PC-9 (cell line): ENCODE measurements at regions not wholly inside any gene's neighbourhood (a gene's known extent, or its start where the extent isn't known, plus 50 kb on each side); places are given as distances from the start of the nearest gene placed in this dataset.
A peak's percentile ranks its signal among the peaks of the same experiment; 100 is the strongest.

Source experiments
- BruUV-seq: library from RNA; stranded (reverse); fragments of 400-500 nt; replicated peaks from 2 replicates; lab custom pipeline; 2021; lab: Mats Ljungman, UMichigan
- CTCF ChIA-PET: fragments of 300-600 bp; sonication (Branson Sonifier 250); formaldehyde crosslinking; loops from one replicate; lab custom pipeline; 2022; ENCODE audit warnings: antibody characterized with exemption; lab: Charles Lee
- POLR2A ChIA-PET: fragments of 300-600 bp; sonication (Branson Sonifier 250); formaldehyde crosslinking; loops from one replicate; lab custom pipeline; 2022; ENCODE audit warnings: antibody characterized with exemption; ENCODE audit not compliant: unreplicated experiment; lab: Charles Lee
- DNase-seq, 2 experiments: peaks; one replicate each; pipeline versions ENCODE4 v3.0.0 to v3.0.0-alpha.2; 2015 to 2022; ENCODE audit warnings: mixed read lengths in 1 of 2
- H2AFZ ChIP-seq: fragments of 200-600 bp; sonication (generic); 2 replicates; pipeline ENCODE4 v1.8.1; 2017; ENCODE audit warnings: antibody characterized with exemption
- H3F3A ChIP-seq: fragments of 200-600 bp; sonication (generic); 2 replicates; pipeline ENCODE4 v1.8.1; 2017; ENCODE audit warnings: antibody characterized with exemption, mild to moderate bottlenecking, low read depth; ENCODE audit not compliant: insufficient read depth
- H3K27ac ChIP-seq: fragments of 200-600 bp; sonication (generic); 2 replicates; pipeline ENCODE4 v1.6.1; 2016; ENCODE audit warnings: mixed run types
- H3K27me3 ChIP-seq: fragments of 200-600 bp; sonication (generic); 2 replicates; pipeline ENCODE4 v1.6.1; 2016; ENCODE audit warnings: low read depth, mixed run types; ENCODE audit not compliant: insufficient read depth
- H3K36me3 ChIP-seq: fragments of 200-600 bp; sonication (generic); 2 replicates; pipeline ENCODE4 v1.6.1; 2016; ENCODE audit warnings: low read depth, mixed run types
- H3K4me1 ChIP-seq: fragments of 200-600 bp; sonication (generic); replicated peaks from 2 replicates; pipeline ENCODE4 v1.6.1; 2016; ENCODE audit warnings: mixed run types; ENCODE audit not compliant: insufficient read depth
- H3K4me2 ChIP-seq: fragments of 200-600 bp; sonication (generic); 2 replicates; pipeline ENCODE4 v1.6.1; 2017; ENCODE audit warnings: mixed run types
- H3K4me3 ChIP-seq: fragments of 200-600 bp; sonication (generic); 2 replicates; pipeline ENCODE4 v1.6.1; 2016; ENCODE audit warnings: mixed run types
- H3K79me2 ChIP-seq: fragments of 200-600 bp; sonication (generic); 2 replicates; pipeline ENCODE4 v1.6.1; 2017; ENCODE audit warnings: low read depth, mixed run types
- H3K9me2 ChIP-seq: fragments of 200-600 bp; sonication (generic); 2 replicates; pipeline ENCODE4 v1.8.1; 2017; ENCODE audit warnings: mild to moderate bottlenecking; ENCODE audit not compliant: insufficient read depth
- H3K9me3 ChIP-seq: fragments of 200-600 bp; sonication (generic); 2 replicates; pipeline ENCODE4 v1.8.1; 2016; ENCODE audit warnings: low read depth; ENCODE audit not compliant: insufficient read depth
- H4K20me1 ChIP-seq: fragments of 200-600 bp; sonication (generic); 2 replicates; pipeline ENCODE4 v1.8.1; 2017; ENCODE audit not compliant: insufficient read depth
- CTCF ChIP-seq: fragments of 200-600 bp; sonication (generic); conservative IDR thresholded peaks from 2 replicates; pipeline ENCODE4 v1.6.1; 2017; ENCODE audit warnings: mixed run types, antibody characterized with exemption, mild to moderate bottlenecking, moderate library complexity
- EZH2 ChIP-seq: fragments of 200-600 bp; sonication (generic); IDR thresholded peaks from 2 replicates; pipeline ENCODE4 v1.8.0; 2017; ENCODE audit warnings: antibody characterized with exemption, low read depth
- intact Hi-C: fragments of 100-400 bp; cut with micrococcal nuclease; formaldehyde crosslinking; loops from one replicate; pipeline ENCODE4 v1.10.0; 2022; ENCODE audit not compliant: unreplicated experiment

GRCh38 chr13:105247830-105248229, 1287.6 kb downstream of the EFNB2 start:
- ChIA-PET POLR2A (no interaction called here), CTCF (no interaction called here)
- intact Hi-C loops, result no loop called here
- H3K4me2 ChIP-seq, result no peak overlapping the region
- BruUV-seq, result no TSS peak
- DNase-seq, result no peak
- no peak overlapping the region for H3K4me3 ChIP-seq
- no peaks in the 10 kb centered on the region for H4K20me1 ChIP-seq
- no peaks in the 10 kb centered on the region for H3K9me3 ChIP-seq
- H3K79me2 ChIP-seq, result no peaks in the 10 kb centered on the region
- no peaks in the 10 kb centered on the region for H3K36me3 ChIP-seq
- H3K27me3 ChIP-seq, result no peaks in the 10 kb centered on the region
- no peak overlapping the region for H3K27ac ChIP-seq
- no peaks in the 10 kb centered on the region for H3K4me1 ChIP-seq
- H3F3A ChIP-seq, result no peaks in the 10 kb centered on the region
- peak overlapping the region; percentile 18; the same call in 1 of the 2 replicates for H2AFZ ChIP-seq
- no peak for TF ChIP-seq EZH2
- H3K9me2 ChIP-seq, result no peaks in the 10 kb centered on the region

DNA sequence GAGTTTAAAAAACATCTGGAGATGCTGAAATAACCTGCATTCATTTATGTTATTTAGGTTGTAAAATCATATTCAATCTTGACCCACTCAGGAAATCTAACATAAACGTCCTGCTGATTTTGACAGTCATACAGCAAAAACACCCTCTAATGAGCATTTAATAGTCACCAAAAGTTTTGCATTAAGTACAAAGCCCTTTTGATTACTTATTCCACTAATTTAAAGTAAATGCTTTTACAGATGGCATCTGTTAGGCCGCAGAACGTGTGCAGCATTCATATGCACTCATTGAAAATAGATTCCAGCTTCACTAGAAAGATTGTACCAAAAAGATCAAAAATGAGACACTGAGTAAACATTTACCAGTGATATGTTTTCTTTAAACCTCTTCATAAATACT, 1295.1 kb downstream of the EFNB2 start:
- no peak overlapping the region for H3K4me3 ChIP-seq
- H3K79me2 ChIP-seq, result no peaks in the 10 kb centered on the region
- H2AFZ ChIP-seq, result no peak overlapping the region
- H3K27me3 ChIP-seq, result no peaks in the 10 kb centered on the region
- intact Hi-C loops, result no loop called here
- H3K4me2 ChIP-seq, result no peak overlapping the region
- H3F3A ChIP-seq, result no peaks in the 10 kb centered on the region
- BruUV-seq, result no TSS peak
- no peak for TF ChIP-seq CTCF
- TF ChIP-seq EZH2, result no peak
- no peaks in the 10 kb centered on the region for H4K20me1 ChIP-seq
- H3K9me2 ChIP-seq, result no peaks in the 10 kb centered on the region; the same call in 1 of the 2 replicates
- no peak for DNase-seq
- H3K9me3 ChIP-seq, result no peaks in the 10 kb centered on the region
- no peaks in the 10 kb centered on the region for H3K4me1 ChIP-seq
- no peaks in the 10 kb centered on the region for H3K36me3 ChIP-seq
- ChIA-PET POLR2A (no interaction called here), CTCF (no interaction called here)
- H3K27ac ChIP-seq, result no peak overlapping the region

DNA sequence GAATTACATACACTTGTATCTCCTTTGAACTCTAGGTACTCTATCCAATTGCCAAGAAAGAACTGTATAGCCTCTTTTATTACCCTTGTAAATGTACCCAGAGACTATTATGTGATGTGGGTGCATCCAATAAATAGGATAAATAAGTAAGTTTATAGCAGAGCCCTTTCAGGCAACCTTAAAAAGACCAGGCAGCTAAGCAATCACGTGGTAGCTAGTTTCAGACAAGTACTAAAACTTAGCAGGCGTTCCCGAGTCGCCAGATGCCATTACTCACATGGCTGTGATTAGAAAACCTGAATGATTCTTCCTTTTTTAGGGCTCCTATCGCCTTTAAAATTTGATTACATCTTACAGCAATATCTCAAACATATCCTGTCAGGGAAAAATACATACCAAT, 1303.0 kb downstream of the EFNB2 start:
- Histone ChIP-seq H2AFZ (no peak overlapping the region), H3K4me3 (no peak overlapping the region), H3K4me1 (no peaks in the 10 kb centered on the region), H3K27me3 (no peaks in the 10 kb centered on the region), H4K20me1 (no peaks in the 10 kb centered on the region), H3K79me2 (no peaks in the 10 kb centered on the region), H3K27ac (no peak overlapping the region), H3K9me3 (no peaks in the 10 kb centered on the region), H3F3A (no peaks in the 10 kb centered on the region), H3K4me2 (no peak overlapping the region), H3K36me3 (no peaks in the 10 kb centered on the region), H3K9me2 (no peaks in the 10 kb centered on the region)
- BruUV-seq, result no TSS peak
- TF ChIP-seq EZH2 (no peak), CTCF (no peak)
- ChIA-PET CTCF (no interaction called here), POLR2A (no interaction called here)
- intact Hi-C loops, result no loop called here
- no peak for DNase-seq

- no peaks in the 10 kb centered on the region for H3K79me2 ChIP-seq
- no peaks in the 10 kb centered on the region for H3K9me3 ChIP-seq
- H3K27me3 ChIP-seq, result no peaks in the 10 kb centered on the region
- H3K9me2 ChIP-seq, result no peaks in the 10 kb centered on the region
- CTCF ChIA-PET, result interaction anchor here (0.7 kb wide), 1 partner anchor 692 kb away, joined by 3 read pairs; no protein-coding TSS in a partner anchor
- POLR2A ChIA-PET, result no interaction called here
- no peak overlapping the region for H3K27ac ChIP-seq
- DNase-seq, result no peak
- no peaks in the 10 kb centered on the region for H3F3A ChIP-seq
- no peaks in the 10 kb centered on the region for H3K36me3 ChIP-seq
- intact Hi-C loops, result no loop called here
- H4K20me1 ChIP-seq, result no peaks in the 10 kb centered on the region
- no TSS peak for BruUV-seq
- H3K4me1 ChIP-seq, result no peaks in the 10 kb centered on the region
- TF ChIP-seq CTCF, result no peak
- no peak for TF ChIP-seq EZH2
- H2AFZ ChIP-seq, result no peak overlapping the region
- no peak overlapping the region for H3K4me3 ChIP-seq
- no peak overlapping the region for H3K4me2 ChIP-seq
Measured at GRCh38 chr13:105232006-105232405, 1303.5 kb downstream of the EFNB2 start.
